H9 (cell line): ENCODE measurements at regions not wholly inside any gene's neighbourhood (a gene's known extent, or its start where the extent isn't known, plus 50 kb on each side); places are given as distances from the start of the nearest gene placed in this dataset.

Experiments
- DNase-seq: peaks from one replicate; pipeline ENCODE4 v3.0.0-alpha.2; 2017
- H2AFZ ChIP-seq: one replicate; pipeline ENCODE4 v1.6.1; 2013; ENCODE audit warnings: mild to moderate bottlenecking, low read length, control low read depth, moderate library complexity
- H2AK5ac ChIP-seq: 2 replicates; pipeline ENCODE4 v1.6.1; 2013; ENCODE audit warnings: low read length, control low read depth, mixed read lengths; ENCODE audit not compliant: insufficient read length
- H2BK120ac ChIP-seq: one replicate; pipeline ENCODE4 v1.6.1; 2013; ENCODE audit warnings: low read depth, mild to moderate bottlenecking, low read length, control low read depth, inconsistent platforms; ENCODE audit not compliant: poor library complexity, severe bottlenecking
- H2BK12ac ChIP-seq: 2 replicates; pipeline ENCODE4 v1.6.1; 2013; ENCODE audit warnings: low read length, control low read depth, mixed read lengths, low read depth; ENCODE audit not compliant: insufficient read length
- H2BK15ac ChIP-seq: 2 replicates; pipeline ENCODE4 v1.6.1; 2013; ENCODE audit warnings: low read depth, low read length, control low read depth
- H2BK20ac ChIP-seq: one replicate; pipeline ENCODE4 v1.6.1; 2013; ENCODE audit warnings: low read depth, mild to moderate bottlenecking, low read length, control low read depth, inconsistent platforms; ENCODE audit not compliant: poor library complexity, severe bottlenecking
- H2BK5ac ChIP-seq: 2 replicates; pipeline ENCODE4 v1.6.1; 2013; ENCODE audit warnings: low read length, control low read depth, mixed read lengths; ENCODE audit not compliant: insufficient read length
- H3K14ac ChIP-seq: 2 replicates; pipeline ENCODE4 v1.6.1; 2013; ENCODE audit warnings: low read length, control low read depth; ENCODE audit not compliant: insufficient read depth
- H3K18ac ChIP-seq: 2 replicates; pipeline ENCODE4 v1.6.1; 2013; ENCODE audit warnings: low read depth, mild to moderate bottlenecking, mixed read lengths, low read length, control low read depth; ENCODE audit not compliant: insufficient read length
- H3K23ac ChIP-seq: 2 replicates; pipeline ENCODE4 v1.6.1; 2013; ENCODE audit warnings: low read length, control low read depth, mixed read lengths, low read depth; ENCODE audit not compliant: insufficient read length
- H3K23me2 ChIP-seq: 2 replicates; pipeline ENCODE4 v1.6.1; 2013; ENCODE audit warnings: low read depth, mild to moderate bottlenecking, mixed read lengths, low read length, control low read depth; ENCODE audit not compliant: insufficient read length, poor library complexity, severe bottlenecking
- H3K27ac ChIP-seq: 2 replicates; pipeline ENCODE4 v1.5.1; 2013; ENCODE audit warnings: low read length, control low read depth, mixed read lengths, low read depth; ENCODE audit not compliant: insufficient read length
- H3K27me3 ChIP-seq: 2 replicates; pipeline ENCODE4 v1.6.1; 2013; ENCODE audit warnings: low read length, control low read depth, inconsistent platforms; ENCODE audit not compliant: insufficient read depth
- H3K4ac ChIP-seq: 2 replicates; pipeline ENCODE4 v1.6.1; 2013; ENCODE audit warnings: low read depth, mild to moderate bottlenecking, control low read depth, inconsistent platforms, low read length, moderate library complexity
- H3K4me1 ChIP-seq: 2 replicates; pipeline ENCODE4 v1.6.1; 2013; ENCODE audit warnings: low read length, control low read depth, inconsistent platforms; ENCODE audit not compliant: insufficient read depth
- H3K4me2 ChIP-seq: 2 replicates; pipeline ENCODE4 v1.6.1; 2013; ENCODE audit warnings: low read length, control low read depth, mixed read lengths; ENCODE audit not compliant: insufficient read length, insufficient read depth
- H3K56ac ChIP-seq: 2 replicates; pipeline ENCODE4 v1.6.1; 2013; ENCODE audit warnings: low read depth, mild to moderate bottlenecking, mixed read lengths, low read length, control low read depth; ENCODE audit not compliant: insufficient read length
- H3K79me1 ChIP-seq: 2 replicates; pipeline ENCODE4 v1.6.1; 2013; ENCODE audit warnings: low read depth, mild to moderate bottlenecking, moderate library complexity, low read length, control low read depth, inconsistent platforms; ENCODE audit not compliant: insufficient read depth, poor library complexity, severe bottlenecking
- H3K79me2 ChIP-seq: 2 replicates; pipeline ENCODE4 v1.6.1; 2013; ENCODE audit warnings: low read length, control low read depth, inconsistent platforms; ENCODE audit not compliant: insufficient read depth
- H3K9ac ChIP-seq: 2 replicates; pipeline ENCODE4 v1.6.1; 2013; ENCODE audit warnings: low read length, control low read depth, mixed read lengths; ENCODE audit not compliant: insufficient read length; ENCODE audit errors: extremely low read depth
- H3K9me3 ChIP-seq: one replicate; pipeline ENCODE4 v1.6.1; 2013; ENCODE audit warnings: low read depth, low read length, inconsistent platforms; ENCODE audit not compliant: control insufficient read depth
- H3T11ph ChIP-seq: one replicate; pipeline ENCODE4 v1.6.1; 2013; ENCODE audit warnings: mild to moderate bottlenecking, low read length, control low read depth, inconsistent platforms
- H4K20me1 ChIP-seq: one replicate; pipeline ENCODE4 v1.6.1; 2013; ENCODE audit not compliant: control insufficient read depth, insufficient read length, insufficient read depth
- H4K5ac ChIP-seq: 2 replicates; pipeline ENCODE4 v1.6.1; 2013; ENCODE audit warnings: low read depth, mild to moderate bottlenecking, mixed read lengths, low read length, control low read depth; ENCODE audit not compliant: insufficient read length
- H4K8ac ChIP-seq: replicated peaks from 2 replicates; pipeline ENCODE4 v1.6.1; 2013; ENCODE audit warnings: low read length, control low read depth, mixed read lengths, low read depth; ENCODE audit not compliant: insufficient read length
- H4K91ac ChIP-seq: 2 replicates; pipeline ENCODE4 v1.6.1; 2013; ENCODE audit warnings: low read depth, mild to moderate bottlenecking, moderate library complexity, mixed read lengths, low read length, control low read depth; ENCODE audit not compliant: insufficient read length
- H3K27ac Mint-ChIP-seq, 3 experiments: 2 replicates in 2 of 3; 3 replicates in 1 of 3; pipeline ENCODE4 v1.8.0; 2020 to 2021; ENCODE audit warnings: mixed read lengths in 3 of 3, mild to moderate bottlenecking in 1 of 3, moderate library complexity in 1 of 3
- H3K27me3 Mint-ChIP-seq: 2 replicates; pipeline ENCODE4 v1.8.0; 2021; ENCODE audit warnings: low read depth, mild to moderate bottlenecking, moderate library complexity, mixed read lengths
- H3K36me3 Mint-ChIP-seq, 3 experiments: 2 replicates in 2 of 3; 3 replicates in 1 of 3; pipeline ENCODE4 v1.8.0; 2020 to 2021; ENCODE audit warnings: low read depth in 3 of 3, mixed read lengths in 3 of 3; ENCODE audit not compliant: insufficient read depth in 1 of 3
- H3K4me1 Mint-ChIP-seq, 2 experiments: 2 replicates each; pipeline ENCODE4 v1.8.0; 2020; ENCODE audit warnings: mixed read lengths in 2 of 2
- H3K4me3 Mint-ChIP-seq, 2 experiments: 2 replicates in 1 of 2; 3 replicates in 1 of 2; pipeline ENCODE4 v1.8.0; 2020 to 2021; ENCODE audit warnings: mild to moderate bottlenecking in 2 of 2, mixed read lengths in 2 of 2, moderate library complexity in 1 of 2
- H3K9me3 Mint-ChIP-seq, 2 experiments: 2 replicates in 1 of 2; 3 replicates in 1 of 2; pipeline ENCODE4 v1.8.0; 2020; ENCODE audit warnings: mild to moderate bottlenecking in 2 of 2, mixed read lengths in 2 of 2, moderate library complexity in 1 of 2
- CTCF ChIP-seq: fragments of 200-600 bp; sonication (generic); conservative IDR thresholded peaks from 3 replicates; pipeline ENCODE4 v1.8.0; 2021; ENCODE audit warnings: antibody characterized with exemption, mild to moderate bottlenecking
- WGBS: extraction: QIAGEN DNeasy Blood & Tissue Kit; methylation state at CpG from one replicate; pipeline ENCODE4 v1.1.7; 2013; ENCODE audit warnings: missing lambda C conversion rate, low lambda C conversion rate, mixed read lengths; ENCODE audit not compliant: insufficient read length; ENCODE audit errors: extremely low coverage; 5-methylcytosine and 5-hydroxymethylcytosine counted together

- no peak overlapping the region for H2AFZ ChIP-seq
- H2AK5ac ChIP-seq: no peak overlapping the region
- Mint-ChIP-seq H3K9me3 (no peaks in the 10 kb centered on the region; a peak in 2 of 5 replicates), H3K27me3 (no peaks in the 10 kb centered on the region), H3K4me3 (no peak overlapping the region), H3K27ac (no peak overlapping the region), H3K4me1 (peaks cover 3% of the 10 kb centered on the region in 2 experiments; a peak in 2 of 4 replicates), H3K36me3 (0 out of 7 replicates have a peak, but pooled peaks cover 0 to under 1% (median 0%) of the 10 kb centered on the region in 3 experiments)
- H4K5ac ChIP-seq: no peak overlapping the region
- no peak overlapping the region for H4K91ac ChIP-seq
- H3K23ac ChIP-seq: no peak overlapping the region
- no peak overlapping the region for H2BK5ac ChIP-seq
- WGBS: no CpG with 5 or more reads among the region's 1 CpG
- H3K79me2 ChIP-seq: no peaks in the 10 kb centered on the region
- no peak overlapping the region for H2BK12ac ChIP-seq
- H4K20me1 ChIP-seq: no peaks in the 10 kb centered on the region
- no peak overlapping the region for H3K27ac ChIP-seq
- H3K79me1 ChIP-seq: no peaks in the 10 kb centered on the region
- no peaks in the 10 kb centered on the region for H3K9me3 ChIP-seq
- no peaks in the 10 kb centered on the region for H3K4me1 ChIP-seq
- H4K8ac ChIP-seq: no peak overlapping the region
- H3K4ac ChIP-seq: no peak overlapping the region
- no peak overlapping the region for H3K9ac ChIP-seq
- no peak overlapping the region for H2BK15ac ChIP-seq
- no peak overlapping the region for H2BK20ac ChIP-seq
- H3K56ac ChIP-seq: no peak overlapping the region
- no peak for TF ChIP-seq CTCF
- no peak overlapping the region for H3T11ph ChIP-seq
- no peak overlapping the region for H3K18ac ChIP-seq
- no peak overlapping the region for H2BK120ac ChIP-seq
- no peak overlapping the region for H3K14ac ChIP-seq
- no peaks in the 10 kb centered on the region for H3K27me3 ChIP-seq
- H3K23me2 ChIP-seq: no peaks in the 10 kb centered on the region
- DNase-seq: no peak
- H3K4me2 ChIP-seq: no peak overlapping the region
Measured at GRCh38 chr2:117686699-117687098, 127.8 kb upstream of the DDX18 start.
